ENCODE measurements at regions not wholly inside any gene's neighbourhood (a gene's known extent, or its start where the extent isn't known, plus 50 kb on each side); places are given as distances from the start of the nearest gene placed in this dataset.

- POLR2A ChIA-PET = no interaction called here
- FAIRE-seq = no peak
- H3K4me2 ChIP-seq = no peak overlapping the region
Measured at GRCh38 chr14:84021433-84021832, 1508.5 kb upstream of the FLRT2 start.

GRCh38 chr14:84024231-84024820 is 1505.6 kb upstream of the FLRT2 start:
- POLR2A ChIA-PET = no interaction called here
- H3K9me3 ChIP-seq = no peaks in the 10 kb centered on the region
- H3K4me1 ChIP-seq = no peaks in the 10 kb centered on the region
- no peak overlapping the region for H3K4me2 ChIP-seq
- DNase-seq (ENCODE audit: low read depth in 1 of 2, low spot score in 1 of 2) (no peak), FAIRE-seq (no peak), ATAC-seq (no peak)
- 38% methylated on average over 6 of the region's 6 CpGs for WGBS (ENCODE audit: missing lambda C conversion rate)
- TF ChIP-seq, protein P1, sequence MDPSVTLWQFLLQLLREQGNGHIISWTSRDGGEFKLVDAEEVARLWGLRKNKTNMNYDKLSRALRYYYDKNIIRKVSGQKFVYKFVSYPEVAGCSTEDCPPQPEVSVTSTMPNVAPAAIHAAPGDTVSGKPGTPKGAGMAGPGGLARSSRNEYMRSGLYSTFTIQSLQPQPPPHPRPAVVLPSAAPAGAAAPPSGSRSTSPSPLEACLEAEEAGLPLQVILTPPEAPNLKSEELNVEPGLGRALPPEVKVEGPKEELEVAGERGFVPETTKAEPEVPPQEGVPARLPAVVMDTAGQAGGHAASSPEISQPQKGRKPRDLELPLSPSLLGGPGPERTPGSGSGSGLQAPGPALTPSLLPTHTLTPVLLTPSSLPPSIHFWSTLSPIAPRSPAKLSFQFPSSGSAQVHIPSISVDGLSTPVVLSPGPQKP (IDR thresholded peaks at IDR 0.05; ENCODE audit: low read depth, low read length) = no peak
- TF ChIP-seq ZNF302 (CRISPR knock-in tag; IDR thresholded peaks at IDR 0.05) (no peak), JUN (IDR thresholded peaks at IDR 0.05) (no peak), ATOH8 (CRISPR knock-in tag; IDR thresholded peaks at IDR 0.05; ENCODE audit: low read depth) (no peak), HOXA7 (CRISPR knock-in tag; IDR thresholded peaks at IDR 0.05) (no peak), HMGXB4 (CRISPR knock-in tag; IDR thresholded peaks at IDR 0.05; ENCODE audit: borderline replicate concordance) (no peak)
- no peak overlapping the region for H3K27ac ChIP-seq
- CTCF ChIA-PET = no interaction called here
- H3K4me3 ChIP-seq = no peak overlapping the region

More at GRCh38 chr14:84021433-84021832, 1508.5 kb upstream of the FLRT2 start:
- TF ChIP-seq HEYL (CRISPR knock-in tag; IDR thresholded peaks at IDR 0.05) (no peak), MAFK (IDR thresholded peaks at IDR 0.05; ENCODE audit: partially characterized antibody) (no peak), PHF8 (IDR thresholded peaks at IDR 0.05; ENCODE audit: borderline replicate concordance, low read depth) (no peak), POLR2AphosphoS2 (conservative IDR thresholded peaks at IDR 0.05; ENCODE audit: low read length) (no peak), ZSCAN20 (CRISPR knock-in tag; IDR thresholded peaks at IDR 0.05) (no peak), ESRRA (IDR thresholded peaks at IDR 0.05; ENCODE audit: borderline replicate concordance, low read length) (no peak), HOXB13 (CRISPR knock-in tag; IDR thresholded peaks at IDR 0.05; ENCODE audit: low read depth) (no peak), BHLHE40 (IDR thresholded peaks at IDR 0.05; ENCODE audit: low read depth, low read length) (no peak), EP300 (IDR thresholded peaks at IDR 0.05) (no peak), MYC (IDR thresholded peaks at IDR 0.05; ENCODE audit: borderline replicate concordance, low read length) (no peak), CEBPB (IDR thresholded peaks at IDR 0.05) (no peak)
- TF ChIP-seq, protein P2, sequence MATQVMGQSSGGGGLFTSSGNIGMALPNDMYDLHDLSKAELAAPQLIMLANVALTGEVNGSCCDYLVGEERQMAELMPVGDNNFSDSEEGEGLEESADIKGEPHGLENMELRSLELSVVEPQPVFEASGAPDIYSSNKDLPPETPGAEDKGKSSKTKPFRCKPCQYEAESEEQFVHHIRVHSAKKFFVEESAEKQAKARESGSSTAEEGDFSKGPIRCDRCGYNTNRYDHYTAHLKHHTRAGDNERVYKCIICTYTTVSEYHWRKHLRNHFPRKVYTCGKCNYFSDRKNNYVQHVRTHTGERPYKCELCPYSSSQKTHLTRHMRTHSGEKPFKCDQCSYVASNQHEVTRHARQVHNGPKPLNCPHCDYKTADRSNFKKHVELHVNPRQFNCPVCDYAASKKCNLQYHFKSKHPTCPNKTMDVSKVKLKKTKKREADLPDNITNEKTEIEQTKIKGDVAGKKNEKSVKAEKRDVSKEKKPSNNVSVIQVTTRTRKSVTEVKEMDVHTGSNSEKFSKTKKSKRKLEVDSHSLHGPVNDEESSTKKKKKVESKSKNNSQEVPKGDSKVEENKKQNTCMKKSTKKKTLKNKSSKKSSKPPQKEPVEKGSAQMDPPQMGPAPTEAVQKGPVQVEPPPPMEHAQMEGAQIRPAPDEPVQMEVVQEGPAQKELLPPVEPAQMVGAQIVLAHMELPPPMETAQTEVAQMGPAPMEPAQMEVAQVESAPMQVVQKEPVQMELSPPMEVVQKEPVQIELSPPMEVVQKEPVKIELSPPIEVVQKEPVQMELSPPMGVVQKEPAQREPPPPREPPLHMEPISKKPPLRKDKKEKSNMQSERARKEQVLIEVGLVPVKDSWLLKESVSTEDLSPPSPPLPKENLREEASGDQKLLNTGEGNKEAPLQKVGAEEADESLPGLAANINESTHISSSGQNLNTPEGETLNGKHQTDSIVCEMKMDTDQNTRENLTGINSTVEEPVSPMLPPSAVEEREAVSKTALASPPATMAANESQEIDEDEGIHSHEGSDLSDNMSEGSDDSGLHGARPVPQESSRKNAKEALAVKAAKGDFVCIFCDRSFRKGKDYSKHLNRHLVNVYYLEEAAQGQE (IDR thresholded peaks at IDR 0.05) = no peak
- Histone ChIP-seq H3K4me1 (no peaks in the 10 kb centered on the region), H3K27ac (no peak overlapping the region), H3K4me3 (no peak overlapping the region), H3K9me3 (no peaks in the 10 kb centered on the region)
- DNase-seq (ENCODE audit: low read depth in 1 of 2, low spot score in 1 of 2) (no peak), ATAC-seq (no peak)
- CTCF ChIA-PET = no interaction called here
